GM12864 (cell line): ENCODE measurements at regions not wholly inside any gene's neighbourhood (a gene's known extent, or its start where the extent isn't known, plus 50 kb on each side); places are given as distances from the start of the nearest gene placed in this dataset.

Experiments
- DNase-seq: peaks from one replicate; pipeline ENCODE4 v3.0.0-alpha.2; 2011; ENCODE audit warnings: low read depth
- H3K4me3 ChIP-seq: 2 replicates; pipeline ENCODE4 v1.5.1; 2011; ENCODE audit warnings: mild to moderate bottlenecking, low read depth, low read length, control low read depth
- CTCF ChIP-seq: IDR thresholded peaks from 2 replicates; pipeline ENCODE4 v1.5.1; 2011; ENCODE audit warnings: low read depth, mild to moderate bottlenecking, moderate library complexity, low read length, control low read depth, inconsistent platforms; ENCODE audit errors: missing control alignments

GRCh38 chr18:45248240-45248903, 366.9 kb upstream of the SLC14A2 start:
- H3K4me3 ChIP-seq, result no peak overlapping the region
- no peak for TF ChIP-seq CTCF
- DNase-seq, result no peak

GRCh38 chr18:45249246-45249661, 366.0 kb upstream of the SLC14A2 start:
- DNase-seq, result no peak
- no peak overlapping the region for H3K4me3 ChIP-seq
- no peak for TF ChIP-seq CTCF

- TF ChIP-seq CTCF, result no peak
- no peak for DNase-seq
- no peak overlapping the region for H3K4me3 ChIP-seq
These were observed 364.8 kb upstream of the SLC14A2 start for GRCh38 chr18:45250479-45250878.

- no peak overlapping the region for H3K4me3 ChIP-seq
- no peak for TF ChIP-seq CTCF
- no peak for DNase-seq
These were observed 364.0 kb upstream of the SLC14A2 start for GRCh38 chr18:45251236-45251635.

GRCh38 chr18:45252474-45252873, 362.8 kb upstream of the SLC14A2 start:
- no peak for TF ChIP-seq CTCF
- H3K4me3 ChIP-seq, result no peak overlapping the region
- no peak for DNase-seq

GRCh38 chr18:45253056-45253565, 362.2 kb upstream of the SLC14A2 start:
- DNase-seq, result no peak
- no peak overlapping the region for H3K4me3 ChIP-seq
- no peak for TF ChIP-seq CTCF
